Middle frontal gyrus (tissue), 1 donor: ENCODE measurements at regions not wholly inside any gene's neighbourhood (a gene's known extent, or its start where the extent isn't known, plus 50 kb on each side); places are given as distances from the start of the nearest gene placed in this dataset.
"Not testable (repeated sequence)": the region's sequence is repeated elsewhere in the genome, so short reads cannot be mapped to it uniquely, and the experiment has no call there.

Source experiments
- DNase-seq: peaks from one replicate; pipeline ENCODE4 v3.0.0-alpha.2; 2015; ENCODE audit warnings: low spot score; ENCODE audit errors: extremely low spot score

GRCh38 chr12:23356927-23357708 lies 592.4 kb downstream of the SOX5 start:
- no peak for DNase-seq

- no peak for DNase-seq
Observed at GRCh38 chr12:23359975-23360701, 589.3 kb downstream of the SOX5 start.

GRCh38 chr12:23361971-23362370 lies 587.5 kb downstream of the SOX5 start:
- no peak for DNase-seq

GRCh38 chr12:23368590-23368989 lies 580.9 kb downstream of the SOX5 start:
- DNase-seq: no peak

GRCh38 chr12:23375621-23376020 lies 573.8 kb downstream of the SOX5 start:
- no peak for DNase-seq

GRCh38 chr12:23376238-23376637 lies 573.2 kb downstream of the SOX5 start:
- no peak for DNase-seq

GRCh38 chr12:23380419-23381100 lies 568.9 kb downstream of the SOX5 start:
- DNase-seq: no peak

GRCh38 chr12:23388898-23389297 lies 560.6 kb downstream of the SOX5 start:
- not testable (repeated sequence) for DNase-seq

- DNase-seq: not testable (repeated sequence)
Observed at GRCh38 chr12:23389315-23389714, 560.2 kb downstream of the SOX5 start.

- no peak for DNase-seq
Observed at GRCh38 chr12:23399402-23399933, 550.0 kb downstream of the SOX5 start.

- no peak for DNase-seq
Observed at GRCh38 chr12:23415180-23415579, 534.3 kb downstream of the SOX5 start.

GRCh38 chr12:23421556-23421955 lies 527.9 kb downstream of the SOX5 start:
- DNase-seq: no peak

GRCh38 chr12:23423097-23423687 lies 526.3 kb downstream of the SOX5 start:
- DNase-seq: no peak

GRCh38 chr12:23423796-23424195 lies 525.7 kb downstream of the SOX5 start:
- DNase-seq: no peak

- DNase-seq: no peak
Observed at GRCh38 chr12:23424685-23425084, 524.8 kb downstream of the SOX5 start.

GRCh38 chr12:23426328-23426727 lies 523.1 kb downstream of the SOX5 start:
- no peak for DNase-seq

- no peak for DNase-seq
Observed at GRCh38 chr12:23428758-23429157, 520.7 kb downstream of the SOX5 start.

GRCh38 chr12:23431006-23431405 lies 518.5 kb downstream of the SOX5 start:
- no peak for DNase-seq

GRCh38 chr12:23433121-23433520 lies 516.3 kb downstream of the SOX5 start:
- no peak for DNase-seq

GRCh38 chr12:23434154-23434553 lies 515.3 kb downstream of the SOX5 start:
- no peak for DNase-seq

- no peak for DNase-seq
Observed at GRCh38 chr12:23446746-23447145, 502.7 kb downstream of the SOX5 start.

- DNase-seq: no peak
Observed at GRCh38 chr12:23450810-23451209, 498.7 kb downstream of the SOX5 start.
